SK-N-SH (cell line): ENCODE measurements at regions not wholly inside any gene's neighbourhood (a gene's known extent, or its start where the extent isn't known, plus 50 kb on each side); places are given as distances from the start of the nearest gene placed in this dataset.

Experiments
- CTCF ChIA-PET: fragments of 300-600, 350-600 bp; formaldehyde crosslinking; extraction: SDS; loops from one replicate; lab custom pipeline; 2021; lab: Yijun Ruan, JAX
- POLR2A ChIA-PET: fragments of 350-600 bp; sonication (Branson Sonifier 250); formaldehyde crosslinking; extraction: SDS; loops from one replicate; lab custom pipeline; 2020; ENCODE audit warnings: antibody characterized with exemption, inconsistent platforms; lab: Yijun Ruan, JAX
- DNase-seq: peaks from one replicate; pipeline ENCODE4 v3.0.0; 2012
- H2AFZ ChIP-seq: fragments of 200-600 bp; sonication (generic); 2 replicates; pipeline ENCODE4 v1.8.1; 2016; ENCODE audit warnings: antibody characterized with exemption, mild to moderate bottlenecking, low read depth
- H3F3A ChIP-seq: fragments of 200-600 bp; sonication (generic); replicated peaks from 2 replicates; pipeline ENCODE3; 2016; ENCODE audit warnings: antibody characterized with exemption, mild to moderate bottlenecking; ENCODE audit not compliant: insufficient read depth
- H3K27ac ChIP-seq, 2 experiments: fragments of 200-500 bp in 1 of 2; fragments of 200-600 bp in 1 of 2; sonication (Bioruptor generic) in 1 of 2; sonication (generic), shearing (Covaris generic) in 1 of 2; 2 replicates each; pipeline versions ENCODE4 v1.5.1 to v1.6.1; 2014 to 2016; ENCODE audit warnings: low read depth in 2 of 2, inconsistent platforms in 1 of 2, low read length in 1 of 2, mild to moderate bottlenecking in 1 of 2, mixed read lengths in 1 of 2
- H3K27me3 ChIP-seq: fragments of 200-600 bp; sonication (generic), shearing (Covaris generic); 2 replicates; pipeline ENCODE4 v1.6.1; 2016; ENCODE audit warnings: mixed run types; ENCODE audit not compliant: insufficient read depth
- H3K36me3 ChIP-seq, 2 experiments: fragments of 200-500 bp in 1 of 2; fragments of 200-600 bp in 1 of 2; sonication (Bioruptor generic) in 1 of 2; sonication (generic) in 1 of 2; replicated peaks in 1 of 2; 2 replicates each; pipeline versions ENCODE3 to v1.5.1; 2014 to 2016; ENCODE audit warnings: low read length in 1 of 2, mild to moderate bottlenecking in 1 of 2; ENCODE audit not compliant: insufficient read depth in 2 of 2, control insufficient read depth in 1 of 2
- H3K4me1 ChIP-seq, 2 experiments: fragments of 200-500 bp in 1 of 2; fragments of 200-600 bp in 1 of 2; sonication (Bioruptor generic) in 1 of 2; sonication (generic), shearing (Covaris generic) in 1 of 2; 2 replicates each; pipeline versions ENCODE4 v1.5.1 to v1.6.1; 2014 to 2016; ENCODE audit warnings: low read depth in 1 of 2, low read length in 1 of 2, mixed run types in 1 of 2; ENCODE audit not compliant: insufficient read depth in 2 of 2, control insufficient read depth in 1 of 2
- H3K4me2 ChIP-seq: fragments of 200-600 bp; sonication (generic), shearing (Covaris generic); 2 replicates; pipeline ENCODE4 v1.6.1; 2017; ENCODE audit warnings: mixed run types
- H3K4me3 ChIP-seq, 2 experiments: fragments of 200-500 bp in 1 of 2; fragments of 200-600 bp in 1 of 2; sonication (Bioruptor generic) in 1 of 2; sonication (generic), shearing (Covaris generic) in 1 of 2; 2 replicates each; pipeline versions ENCODE4 v1.5.1 to v1.8.1; 2014 to 2016; ENCODE audit warnings: low read depth in 2 of 2, inconsistent platforms in 1 of 2, low read length in 1 of 2, mild to moderate bottlenecking in 1 of 2, mixed read lengths in 1 of 2, moderate library complexity in 1 of 2
- H3K79me2 ChIP-seq: fragments of 200-600 bp; sonication (generic); 2 replicates; pipeline ENCODE4 v1.8.1; 2017; ENCODE audit warnings: mild to moderate bottlenecking; ENCODE audit not compliant: insufficient read depth
- H3K9ac ChIP-seq: fragments of 200-600 bp; sonication (generic); 2 replicates; pipeline ENCODE4 v1.6.1; 2017; ENCODE audit warnings: mixed run types
- H3K9me2 ChIP-seq: fragments of 200-600 bp; sonication (generic); 2 replicates; pipeline ENCODE4 v1.6.1; 2017; ENCODE audit warnings: mixed run types
- H3K9me3 ChIP-seq: fragments of 200-600 bp; sonication (generic); 2 replicates; pipeline ENCODE4 v1.6.1; 2017; ENCODE audit warnings: mixed run types, mild to moderate bottlenecking, moderate library complexity
- H4K20me1 ChIP-seq: fragments of 200-600 bp; sonication (generic); 2 replicates; pipeline ENCODE4 v1.6.1; 2017; ENCODE audit warnings: mild to moderate bottlenecking, mixed run types; ENCODE audit not compliant: insufficient read depth
- ELF1 ChIP-seq: IDR thresholded peaks from 2 replicates; pipeline ENCODE4 v1.4.0; 2012
- EP300 ChIP-seq, 2 experiments: IDR thresholded peaks; 2 replicates each; pipeline versions ENCODE4 v1.4.0 to v1.6.1; 2012; ENCODE audit warnings: borderline replicate concordance in 1 of 2, low read depth in 1 of 2, low read length in 1 of 2
- FOSL2 ChIP-seq: IDR thresholded peaks from 2 replicates; pipeline ENCODE4 v1.4.0; 2012; ENCODE audit warnings: low read depth, mild to moderate bottlenecking, moderate library complexity, borderline replicate concordance
- GATA2 ChIP-seq: sonication (generic); formaldehyde crosslinking; IDR thresholded peaks from 2 replicates; pipeline ENCODE4 v1.5.0; 2020; ENCODE audit warnings: mild to moderate bottlenecking, missing genetic modification reagents
- JUND ChIP-seq: IDR thresholded peaks from 2 replicates; pipeline ENCODE4 v1.4.0; 2012
- MAX ChIP-seq: IDR thresholded peaks from 2 replicates; pipeline ENCODE4 v1.4.0; 2012; ENCODE audit warnings: low read depth
- MEF2A ChIP-seq: IDR thresholded peaks from 2 replicates; pipeline ENCODE4 v1.4.0; 2012; ENCODE audit warnings: low read depth, borderline replicate concordance
- MXI1 ChIP-seq: IDR thresholded peaks from 2 replicates; pipeline ENCODE4 v1.6.1; 2012; ENCODE audit warnings: mild to moderate bottlenecking, low read depth, low read length, improper control_type of control experiment
- NFIC ChIP-seq: IDR thresholded peaks from 2 replicates; pipeline ENCODE4 v1.4.0; 2012; ENCODE audit warnings: borderline replicate concordance
- PBX3 ChIP-seq: IDR thresholded peaks from 2 replicates; pipeline ENCODE4; 2012
- RAD21 ChIP-seq: IDR thresholded peaks from 2 replicates; pipeline ENCODE4 v1.6.1; 2012; ENCODE audit warnings: mild to moderate bottlenecking, low read length
- RCOR1 ChIP-seq: fragments of 150-350 bp; IDR thresholded peaks from 2 replicates; pipeline ENCODE4 v1.6.1; 2017; ENCODE audit warnings: antibody characterized with exemption, low read length
- RFX5 ChIP-seq: IDR thresholded peaks from 2 replicates; pipeline ENCODE4 v1.6.1; 2012; ENCODE audit warnings: mild to moderate bottlenecking, improper control_type of control experiment, low read length
- RXRA ChIP-seq: IDR thresholded peaks from 2 replicates; pipeline ENCODE4 v1.4.0; 2012; ENCODE audit warnings: low read depth, mild to moderate bottlenecking, borderline replicate concordance
- SIN3A ChIP-seq: IDR thresholded peaks from 2 replicates; pipeline ENCODE4 v1.6.1; 2012; ENCODE audit warnings: low read depth, mild to moderate bottlenecking, low read length, moderate library complexity, borderline replicate concordance
- SMC3 ChIP-seq: IDR thresholded peaks from 2 replicates; pipeline ENCODE4 v1.6.1; 2012; ENCODE audit warnings: low read depth, low read length, improper control_type of control experiment
- TAF1 ChIP-seq: IDR thresholded peaks from 2 replicates; pipeline ENCODE4 v1.6.1; 2012; ENCODE audit warnings: low read depth, mild to moderate bottlenecking, low read length, moderate library complexity, borderline replicate concordance
- TCF12 ChIP-seq: IDR thresholded peaks from 2 replicates; pipeline ENCODE4 v1.4.0; 2012
- TEAD4 ChIP-seq: IDR thresholded peaks from 2 replicates; pipeline ENCODE4 v1.4.0; 2012; ENCODE audit warnings: mild to moderate bottlenecking, borderline replicate concordance; ENCODE audit not compliant: insufficient read depth
- USF1 ChIP-seq: IDR thresholded peaks from 2 replicates; pipeline ENCODE4 v1.4.0; 2012; ENCODE audit warnings: low read depth, borderline replicate concordance
- USF2 ChIP-seq: fragments of 150-350 bp; IDR thresholded peaks from 2 replicates; pipeline ENCODE4 v1.6.1; 2017; ENCODE audit warnings: antibody characterized with exemption, low read length, low read depth, borderline replicate concordance
- WGBS: methylation state at CpG from one replicate; pipeline ENCODE4 v1.1.6; 2017; ENCODE audit warnings: low lambda C conversion rate; 5-methylcytosine and 5-hydroxymethylcytosine counted together

GRCh38 chrX:43005561-43005960, 227.6 kb upstream of the PPP1R2C start (continued):
- no peak for TF ChIP-seq EP300 (IDR thresholded peaks at IDR 0.05; ENCODE audit: borderline replicate concordance in 1 of 2, low read depth in 1 of 2, low read length in 1 of 2)
- TF ChIP-seq SIN3A, result no peak
- TF ChIP-seq GATA2, result no peak
- no peak for TF ChIP-seq TAF1
- TF ChIP-seq FOSL2, result no peak
- no peak for TF ChIP-seq RXRA

- ChIA-PET POLR2A (no interaction called here), CTCF (no interaction called here)
- 0% methylated on average over 1 of the region's 1 CpG for WGBS
- TF ChIP-seq TEAD4 (no peak), SMC3 (no peak), RCOR1 (no peak), FOSL2 (no peak), USF1 (no peak), MEF2A (no peak), PBX3 (no peak), MXI1 (no peak), TCF12 (no peak), USF2 (no peak), RAD21 (no peak), NFIC (no peak), RFX5 (no peak), RXRA (no peak), EP300 (IDR thresholded peaks at IDR 0.05; ENCODE audit: borderline replicate concordance in 1 of 2, low read depth in 1 of 2, low read length in 1 of 2) (no peak), ELF1 (no peak), MAX (no peak), JUND (no peak)
- Histone ChIP-seq H2AFZ (no peak overlapping the region), H3K9me2 (no peaks in the 10 kb centered on the region), H3K4me2 (no peak overlapping the region), H3K4me1 (no peaks in the 10 kb centered on the region), H3K27ac (no peak overlapping the region), H3K9ac (no peak overlapping the region), H3K79me2 (no peaks in the 10 kb centered on the region), H3F3A (no peaks in the 10 kb centered on the region), H4K20me1 (no peaks in the 10 kb centered on the region), H3K36me3 (no peaks in the 10 kb centered on the region), H3K27me3 (no peaks in the 10 kb centered on the region), H3K4me3 (no peak overlapping the region), H3K9me3 (no peaks in the 10 kb centered on the region)
- no peak for DNase-seq
Measured at GRCh38 chrX:43008356-43008755, 230.4 kb upstream of the PPP1R2C start.
